HEK293 (cell line): ENCODE measurements at regions not wholly inside any gene's neighbourhood (a gene's known extent, or its start where the extent isn't known, plus 50 kb on each side); places are given as distances from the start of the nearest gene placed in this dataset.

Experiments
- CTCF ChIA-PET: fragments of 350-600 bp; formaldehyde crosslinking; extraction: SDS; loops from one replicate; lab custom pipeline; 2021; ENCODE audit warnings: antibody characterized with exemption; lab: Yijun Ruan, JAX
- POLR2A ChIA-PET: fragments of 300-600 bp; formaldehyde crosslinking; extraction: SDS; loops from one replicate; lab custom pipeline; 2020; ENCODE audit warnings: antibody characterized with exemption, inconsistent platforms; lab: Yijun Ruan, JAX
- H3K27ac ChIP-seq: fragments of 200-500 bp; sonication (Bioruptor generic); 2 replicates; pipeline ENCODE4 v1.5.1; 2014; ENCODE audit warnings: low read depth, low read length, control low read depth, inconsistent platforms; ENCODE audit errors: extremely low read depth
- H3K36me3 ChIP-seq, 2 experiments: fragments of 200-500 bp in 1 of 2; sonication (Bioruptor generic) in 1 of 2; 1 replicate in 1 of 2; 2 replicates in 1 of 2; pipeline ENCODE4 v1.5.1; 2014 to 2017; ENCODE audit warnings: inconsistent platforms in 2 of 2, low read length in 2 of 2; ENCODE audit not compliant: control insufficient read depth in 2 of 2, insufficient read depth in 1 of 2
- H3K4me1 ChIP-seq: fragments of 200-500 bp; sonication (Bioruptor generic); 2 replicates; pipeline ENCODE4 v1.5.1; 2014; ENCODE audit warnings: mild to moderate bottlenecking, low read length, inconsistent platforms; ENCODE audit not compliant: control insufficient read depth, insufficient read depth
- H3K4me3 ChIP-seq: 2 replicates; pipeline ENCODE4 v1.5.1; 2011; ENCODE audit warnings: low read depth, mild to moderate bottlenecking, control low read depth, low read length, moderate library complexity
- H3K9me3 ChIP-seq: fragments of 200-500 bp; sonication (Bioruptor generic); 2 replicates; pipeline ENCODE4 v1.5.1; 2014; ENCODE audit warnings: low read depth, low read length, inconsistent platforms; ENCODE audit not compliant: control insufficient read depth, insufficient read depth
- GLI2 ChIP-seq: fragments of 450-650 bp; formaldehyde crosslinking; IDR thresholded peaks from 2 replicates; pipeline ENCODE4; 2017; ENCODE audit warnings: missing biosample characterization, missing genetic modification characterization, low read depth, borderline replicate concordance
- MEIS1 ChIP-seq: sonication (generic); formaldehyde crosslinking; IDR thresholded peaks from 2 replicates; pipeline ENCODE4 v1.8.1; 2022; ENCODE audit warnings: missing genetic modification reagents, mild to moderate bottlenecking, borderline replicate concordance
- MYNN ChIP-seq: fragments of 450-650 bp; formaldehyde crosslinking; IDR thresholded peaks from 2 replicates; pipeline ENCODE4 v1.5.1; 2016; ENCODE audit warnings: missing biosample characterization, missing genetic modification characterization, borderline replicate concordance
- RBAK ChIP-seq: fragments of 450-650 bp; formaldehyde crosslinking; IDR thresholded peaks from 2 replicates; pipeline ENCODE4 v1.5.1; 2016; ENCODE audit warnings: missing biosample characterization, missing genetic modification characterization
- REPIN1 ChIP-seq: fragments of 450-650 bp; formaldehyde crosslinking; IDR thresholded peaks from 2 replicates; pipeline ENCODE4 v1.5.1; 2017; ENCODE audit warnings: missing biosample characterization, missing genetic modification characterization, low read depth
- SALL2 ChIP-seq: fragments of 450-650 bp; formaldehyde crosslinking; IDR thresholded peaks from 2 replicates; pipeline ENCODE4 v1.5.0; 2017; ENCODE audit warnings: missing biosample characterization, mild to moderate bottlenecking, missing genetic modification characterization, borderline replicate concordance
- ZNF404 ChIP-seq: fragments of 450-650 bp; formaldehyde crosslinking; IDR thresholded peaks from 2 replicates; pipeline ENCODE4 v1.5.1; 2017; ENCODE audit warnings: missing biosample characterization, missing genetic modification characterization
- ZNF514 ChIP-seq: fragments of 450-650 bp; formaldehyde crosslinking; IDR thresholded peaks from 2 replicates; pipeline ENCODE4 v1.5.1; 2016; ENCODE audit warnings: missing biosample characterization, missing genetic modification characterization
- ZNF555 ChIP-seq: fragments of 450-650 bp; formaldehyde crosslinking; conservative IDR thresholded peaks from 2 replicates; pipeline ENCODE4 v1.5.1; 2017; ENCODE audit warnings: missing biosample characterization, mild to moderate bottlenecking, missing genetic modification characterization, inconsistent platforms
- ZNF585B ChIP-seq: fragments of 450-650 bp; formaldehyde crosslinking; IDR thresholded peaks from 2 replicates; pipeline ENCODE4 v1.5.1; 2016; ENCODE audit warnings: missing biosample characterization, missing genetic modification characterization
- ZNF654 ChIP-seq: fragments of 450-650 bp; formaldehyde crosslinking; IDR thresholded peaks from 2 replicates; pipeline ENCODE4 v1.5.1; 2016; ENCODE audit warnings: low read depth, missing biosample characterization, missing genetic modification characterization
- TF ChIP-seq, protein P1 (sequence below): fragments of 450-650 bp; formaldehyde crosslinking; IDR thresholded peaks from 2 replicates; pipeline ENCODE4 v1.5.1; 2016; ENCODE audit warnings: missing biosample characterization, missing genetic modification characterization
- TF ChIP-seq, protein P2 (sequence below): fragments of 450-650 bp; IDR thresholded peaks from 2 replicates; pipeline ENCODE4 v1.5.1; 2018; ENCODE audit warnings: missing biosample characterization, mild to moderate bottlenecking, missing genetic modification characterization
- TF ChIP-seq, protein P3 (sequence below): fragments of 450-650 bp; formaldehyde crosslinking; IDR thresholded peaks from 2 replicates; pipeline ENCODE4 v1.5.1; 2016; ENCODE audit warnings: missing biosample characterization, missing genetic modification characterization

DNA sequence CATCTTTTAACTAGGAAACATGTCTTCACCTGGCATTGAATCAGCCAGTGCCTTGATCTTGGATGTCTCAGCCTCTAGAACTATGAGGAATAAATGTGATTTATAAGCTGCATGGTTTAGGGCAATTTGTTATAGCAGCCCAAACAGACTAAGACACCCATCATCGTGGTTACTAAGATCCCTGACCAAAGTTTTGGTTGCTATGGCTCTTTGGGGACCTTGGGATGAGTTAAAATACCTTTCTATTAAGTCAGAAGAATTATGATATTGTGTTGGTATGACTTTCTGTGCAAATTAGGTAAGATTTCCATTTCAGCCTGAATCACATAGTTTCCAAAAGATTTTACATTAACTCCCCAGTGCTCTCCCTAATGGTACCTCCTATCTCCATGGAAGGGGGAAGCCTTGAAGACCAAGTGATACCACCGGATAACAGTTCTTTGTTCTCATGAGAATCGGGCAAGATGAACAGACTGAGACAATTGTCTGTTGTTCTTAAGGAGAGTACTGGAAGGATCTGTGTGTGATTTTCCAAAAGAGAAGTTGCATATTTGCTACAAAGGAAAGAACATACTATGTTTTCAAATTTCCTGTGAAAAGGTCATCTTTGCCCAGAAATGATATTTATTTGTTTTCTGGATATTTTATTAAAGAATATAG, 60.4 kb upstream of the UBASH3B start:
- TF ChIP-seq SALL2 (tag by site-specific recombination) (no peak), ZNF514 (no peak), ZNF555 (tag by site-specific recombination) (no peak), ZNF404 (no peak), REPIN1 (tag by site-specific recombination) (no peak)
- TF ChIP-seq, all 188 proteins: peak for 0
- POLR2A ChIA-PET = no interaction called here
- H3K4me1 ChIP-seq = no peaks in the 10 kb centered on the region
- CTCF ChIA-PET = interaction anchor here (0.6 to 1.7 kb wide), 3 partner anchors 15 to 171 kb away, joined by 3 to 7 read pairs (median 3); no protein-coding TSS in a partner anchor
- no peaks in the 10 kb centered on the region for H3K36me3 ChIP-seq
- no peak overlapping the region for H3K27ac ChIP-seq
- no peaks in the 10 kb centered on the region for H3K9me3 ChIP-seq
- H3K4me3 ChIP-seq = no peak overlapping the region

DNA sequence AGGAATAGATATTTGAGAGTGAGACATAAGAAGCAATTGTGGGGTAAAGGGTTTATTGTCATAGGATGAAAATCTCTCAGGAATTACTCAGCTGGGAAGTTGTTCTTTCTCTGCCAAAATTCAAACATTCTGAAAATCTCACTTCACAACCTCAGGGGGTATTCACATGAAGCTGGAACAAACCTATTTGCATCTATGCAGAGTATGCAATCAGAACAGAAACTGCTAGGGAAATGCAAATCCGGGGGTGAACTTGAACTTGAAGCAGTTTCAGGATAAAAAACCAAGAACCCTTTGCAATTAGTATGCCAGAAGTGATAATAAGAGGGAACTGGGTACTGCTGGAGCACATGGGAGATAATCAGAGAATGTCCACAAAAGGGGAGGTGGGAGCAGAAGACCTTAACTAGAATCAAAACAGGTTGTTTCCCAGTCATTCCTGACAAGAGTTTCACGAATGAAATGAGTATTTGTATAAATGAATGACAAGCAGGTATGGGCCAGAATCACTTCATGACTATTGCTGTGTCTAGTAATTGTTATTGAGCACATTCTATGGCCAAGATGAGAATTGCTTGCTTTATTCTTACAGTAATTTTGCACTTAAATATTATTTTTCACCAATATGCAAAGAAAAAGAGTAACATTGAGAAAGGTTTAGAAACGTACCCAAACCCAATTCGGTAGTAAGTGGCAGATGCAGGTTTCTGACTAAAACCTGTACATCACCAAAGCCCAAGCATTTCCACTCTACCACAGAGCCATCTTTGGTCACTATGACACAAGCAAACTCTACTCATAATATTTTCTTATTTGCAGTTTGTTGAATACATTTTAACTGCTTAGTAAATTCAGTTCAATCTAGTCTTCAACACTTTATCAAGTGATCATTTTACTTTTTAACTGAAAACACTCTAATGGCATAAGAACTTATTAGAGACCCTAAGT, 61.8 kb upstream of the UBASH3B start:
- ChIA-PET POLR2A (no interaction called here), CTCF (interaction anchor here (0.5 to 1.7 kb wide), 2 partner anchors 13 to 261 kb away, joined by 3 to 7 read pairs; no protein-coding TSS in a partner anchor)
- Histone ChIP-seq H3K27ac (no peak overlapping the region), H3K4me3 (no peak overlapping the region), H3K36me3 (no peaks in the 10 kb centered on the region), H3K4me1 (no peaks in the 10 kb centered on the region), H3K9me3 (no peaks in the 10 kb centered on the region)
- TF ChIP-seq ZNF585B (tag by site-specific recombination) (no peak), ZNF654 (tag by site-specific recombination) (no peak)
- TF ChIP-seq, protein P1, sequence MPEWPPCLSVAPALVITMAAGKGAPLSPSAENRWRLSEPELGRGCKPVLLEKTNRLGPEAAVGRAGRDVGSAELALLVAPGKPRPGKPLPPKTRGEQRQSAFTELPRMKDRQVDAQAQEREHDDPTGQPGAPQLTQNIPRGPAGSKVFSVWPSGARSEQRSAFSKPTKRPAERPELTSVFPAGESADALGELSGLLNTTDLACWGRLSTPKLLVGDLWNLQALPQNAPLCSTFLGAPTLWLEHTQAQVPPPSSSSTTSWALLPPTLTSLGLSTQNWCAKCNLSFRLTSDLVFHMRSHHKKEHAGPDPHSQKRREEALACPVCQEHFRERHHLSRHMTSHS (tag by site-specific recombination) = no peak

DNA sequence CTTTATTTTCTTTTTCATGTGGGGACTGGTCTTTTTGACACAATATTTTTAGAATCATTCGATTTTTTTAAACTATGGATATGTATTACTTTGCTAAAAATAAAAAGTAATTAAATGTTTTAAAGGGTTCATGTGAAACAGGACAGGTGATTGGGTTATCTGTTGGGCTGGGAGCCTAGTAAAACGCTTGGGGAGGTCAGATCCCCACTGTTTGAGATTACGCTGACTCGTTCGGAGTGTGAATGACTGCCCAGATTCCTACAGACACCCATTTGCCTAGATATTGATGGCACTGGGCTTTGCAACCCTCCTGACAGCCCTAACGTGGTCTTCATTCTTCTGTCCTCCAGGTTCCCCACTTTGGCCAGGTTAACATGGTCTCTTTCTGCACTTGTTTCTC, 62.9 kb upstream of the UBASH3B start:
- no peak overlapping the region for H3K4me3 ChIP-seq
- H3K27ac ChIP-seq = no peak overlapping the region
- no peaks in the 10 kb centered on the region for H3K9me3 ChIP-seq
- H3K36me3 ChIP-seq = no peaks in the 10 kb centered on the region
- CTCF ChIA-PET = interaction anchor here (1.7 to 2.4 kb wide), 2 partner anchors 12 to 36 kb away, joined by 5 to 11 read pairs; no protein-coding TSS in a partner anchor
- TF ChIP-seq, protein P2, sequence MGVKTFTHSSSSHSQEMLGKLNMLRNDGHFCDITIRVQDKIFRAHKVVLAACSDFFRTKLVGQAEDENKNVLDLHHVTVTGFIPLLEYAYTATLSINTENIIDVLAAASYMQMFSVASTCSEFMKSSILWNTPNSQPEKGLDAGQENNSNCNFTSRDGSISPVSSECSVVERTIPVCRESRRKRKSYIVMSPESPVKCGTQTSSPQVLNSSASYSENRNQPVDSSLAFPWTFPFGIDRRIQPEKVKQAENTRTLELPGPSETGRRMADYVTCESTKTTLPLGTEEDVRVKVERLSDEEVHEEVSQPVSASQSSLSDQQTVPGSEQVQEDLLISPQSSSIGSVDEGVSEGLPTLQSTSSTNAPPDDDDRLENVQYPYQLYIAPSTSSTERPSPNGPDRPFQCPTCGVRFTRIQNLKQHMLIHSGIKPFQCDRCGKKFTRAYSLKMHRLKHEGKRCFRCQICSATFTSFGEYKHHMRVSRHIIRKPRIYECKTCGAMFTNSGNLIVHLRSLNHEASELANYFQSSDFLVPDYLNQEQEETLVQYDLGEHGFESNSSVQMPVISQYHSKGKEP = no peak
- TF ChIP-seq MYNN (tag by site-specific recombination) (no peak), ZNF555 (tag by site-specific recombination) (no peak), GLI2 (tag by site-specific recombination) (no peak), RBAK (tag by site-specific recombination) (no peak), MEIS1 (CRISPR knock-in tag) (no peak), REPIN1 (tag by site-specific recombination) (no peak)
- TF ChIP-seq, protein P3, sequence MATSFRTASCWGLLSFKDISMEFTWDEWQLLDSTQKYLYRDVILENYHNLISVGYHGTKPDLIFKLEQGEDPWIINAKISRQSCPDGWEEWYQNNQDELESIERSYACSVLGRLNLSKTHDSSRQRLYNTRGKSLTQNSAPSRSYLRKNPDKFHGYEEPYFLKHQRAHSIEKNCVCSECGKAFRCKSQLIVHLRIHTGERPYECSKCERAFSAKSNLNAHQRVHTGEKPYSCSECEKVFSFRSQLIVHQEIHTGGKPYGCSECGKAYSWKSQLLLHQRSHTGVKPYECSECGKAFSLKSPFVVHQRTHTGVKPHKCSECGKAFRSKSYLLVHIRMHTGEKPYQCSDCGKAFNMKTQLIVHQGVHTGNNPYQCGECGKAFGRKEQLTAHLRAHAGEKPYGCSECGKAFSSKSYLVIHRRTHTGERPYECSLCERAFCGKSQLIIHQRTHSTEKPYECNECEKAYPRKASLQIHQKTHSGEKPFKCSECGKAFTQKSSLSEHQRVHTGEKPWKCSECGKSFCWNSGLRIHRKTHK (tag by site-specific recombination) = no peak
- no peaks in the 10 kb centered on the region for H3K4me1 ChIP-seq
- POLR2A ChIA-PET = no interaction called here
